ENCODE measurements at regions not wholly inside any gene's neighbourhood (a gene's known extent, or its start where the extent isn't known, plus 50 kb on each side); places are given as distances from the start of the nearest gene placed in this dataset.

DNA sequence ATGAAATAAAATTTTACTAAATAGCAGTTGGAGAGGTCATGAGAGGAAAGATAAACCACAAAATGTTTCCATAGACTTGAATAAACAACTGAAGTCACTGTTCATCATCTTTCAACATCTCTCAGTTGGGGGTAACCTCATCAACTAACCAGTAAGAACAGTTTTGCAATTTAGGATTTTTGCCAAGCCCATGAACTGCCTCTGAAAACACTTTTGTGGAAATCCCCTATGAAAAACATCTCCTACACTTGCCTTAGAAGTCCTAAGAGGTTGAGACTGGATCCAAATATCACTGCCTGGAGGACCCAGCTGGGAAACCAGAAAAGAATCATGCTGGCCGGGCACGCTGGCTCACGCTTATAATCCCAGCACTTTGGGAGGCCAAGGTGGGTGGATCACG, 273.1 kb downstream of the C12orf50 start:
- H3K4me3 ChIP-seq (replicated peaks in 1 of 2; ENCODE audit: low read depth in 2 of 2, low read length in 2 of 2) = no peak overlapping the region
- no peak for TF ChIP-seq CTCF (IDR thresholded peaks at IDR 0.05; ENCODE audit: low read depth, low read length)
- peak; percentile 90 to 98 for DNase-seq (ENCODE audit: low read depth in 2 of 2)

- no peak overlapping the region for H3K4me3 ChIP-seq (replicated peaks in 1 of 2; ENCODE audit: low read depth in 2 of 2, low read length in 2 of 2)
- no peak for DNase-seq (ENCODE audit: low read depth in 2 of 2)
- no peak for TF ChIP-seq CTCF (IDR thresholded peaks at IDR 0.05; ENCODE audit: low read depth, low read length)
These were observed 300.1 kb downstream of the C12orf50 start for GRCh38 chr12:87728931-87729593.

DNA sequence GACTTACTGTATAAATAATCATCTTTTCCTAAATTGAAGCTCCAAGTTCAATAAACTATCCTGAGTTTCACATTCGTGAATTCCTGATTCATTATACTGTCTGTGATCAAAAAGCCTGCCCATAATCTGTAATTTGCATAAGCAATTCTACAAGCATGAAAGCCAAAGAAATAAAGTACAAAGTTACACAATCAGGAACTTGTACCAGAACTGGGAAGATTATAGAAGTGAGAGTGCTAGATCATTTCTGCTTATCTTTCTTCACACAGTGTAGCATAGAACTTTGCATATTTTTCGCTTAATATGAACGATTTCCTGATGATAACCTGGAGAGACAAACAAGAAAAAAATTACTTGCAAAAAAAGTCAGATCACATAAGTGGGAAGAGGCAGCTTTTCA, 308.2 kb downstream of the C12orf50 start:
- no peak for TF ChIP-seq CTCF (IDR thresholded peaks at IDR 0.05; ENCODE audit: low read depth, low read length)
- DNase-seq (ENCODE audit: low read depth in 2 of 2) = peak in 1 of 2 donors; percentile 2
- no peak overlapping the region for H3K4me3 ChIP-seq (replicated peaks in 1 of 2; ENCODE audit: low read depth in 2 of 2, low read length in 2 of 2)

- DNase-seq (ENCODE audit: low read depth in 2 of 2) = no peak
- TF ChIP-seq CTCF (IDR thresholded peaks at IDR 0.05; ENCODE audit: low read depth, low read length) = no peak
- H3K4me3 ChIP-seq (replicated peaks in 1 of 2; ENCODE audit: low read depth in 2 of 2, low read length in 2 of 2) = no peak overlapping the region
These were observed 324.8 kb downstream of the C12orf50 start for GRCh38 chr12:87704374-87704773.

- TF ChIP-seq CTCF (IDR thresholded peaks at IDR 0.05; ENCODE audit: low read depth, low read length) = no peak
- peak in 1 of 2 donors; percentile 59 for DNase-seq (ENCODE audit: low read depth in 2 of 2)
- no peak overlapping the region for H3K4me3 ChIP-seq (replicated peaks in 1 of 2; ENCODE audit: low read depth in 2 of 2, low read length in 2 of 2)
These were observed 338.9 kb downstream of the C12orf50 start for GRCh38 chr12:87690236-87690810.

DNA sequence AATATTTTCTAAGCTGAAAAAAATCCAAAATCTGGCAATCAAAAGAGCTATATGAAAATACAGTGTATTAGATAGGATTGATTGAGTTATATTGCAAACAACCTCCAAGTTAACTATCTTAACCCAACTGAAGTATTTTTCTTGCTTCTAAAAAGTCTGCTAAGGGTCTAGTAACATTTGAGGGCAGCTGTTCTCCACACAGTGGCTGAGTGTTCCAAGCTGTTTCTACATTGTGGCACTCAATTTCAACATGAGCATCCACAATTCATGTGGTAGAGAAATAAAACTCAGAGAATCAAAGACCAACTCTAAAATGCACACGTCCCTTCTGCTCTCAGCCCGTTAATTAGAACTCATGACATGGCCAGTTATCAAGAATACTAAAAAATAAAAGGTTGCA, 340.0 kb downstream of the C12orf50 start:
- DNase-seq (ENCODE audit: low read depth in 2 of 2) = no peak
- no peak for TF ChIP-seq CTCF (IDR thresholded peaks at IDR 0.05; ENCODE audit: low read depth, low read length)
- no peak overlapping the region for H3K4me3 ChIP-seq (replicated peaks in 1 of 2; ENCODE audit: low read depth in 2 of 2, low read length in 2 of 2)
